PC-9 (cell line): ENCODE measurements at regions not wholly inside any gene's neighbourhood (a gene's known extent, or its start where the extent isn't known, plus 50 kb on each side); places are given as distances from the start of the nearest gene placed in this dataset.

Source experiments
- CTCF ChIP-seq: fragments of 200-600 bp; sonication (generic); conservative IDR thresholded peaks from 2 replicates; pipeline ENCODE4 v1.6.1; 2017; ENCODE audit warnings: mixed run types, antibody characterized with exemption, mild to moderate bottlenecking, moderate library complexity
- EZH2 ChIP-seq: fragments of 200-600 bp; sonication (generic); IDR thresholded peaks from 2 replicates; pipeline ENCODE4 v1.8.0; 2017; ENCODE audit warnings: antibody characterized with exemption, low read depth

DNA sequence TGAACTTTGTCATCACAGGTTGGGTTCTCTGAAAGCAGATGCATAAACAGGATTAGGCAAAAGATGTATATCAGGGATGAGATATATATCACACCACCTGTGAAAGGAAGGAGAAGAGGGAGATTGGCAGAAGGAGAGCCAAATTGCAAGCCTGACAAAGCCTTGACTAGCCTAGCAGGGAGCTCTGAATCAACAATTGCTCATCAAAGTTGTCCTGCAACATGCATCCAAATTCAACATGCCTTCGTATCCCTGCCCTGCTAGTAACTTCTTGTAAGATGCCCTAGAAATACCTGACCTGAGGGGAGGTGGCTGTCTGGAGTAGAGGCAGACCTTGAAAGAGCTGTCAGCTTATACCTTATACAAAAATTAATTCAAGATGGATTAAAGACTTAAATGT lies 207.1 kb upstream of the HTR1E start:
- no peak for TF ChIP-seq CTCF
- TF ChIP-seq EZH2: no peak
